ENCODE measurements at regions not wholly inside any gene's neighbourhood (a gene's known extent, or its start where the extent isn't known, plus 50 kb on each side); places are given as distances from the start of the nearest gene placed in this dataset.
"Not testable (repeated sequence)": the region's sequence is repeated elsewhere in the genome, so short reads cannot be mapped to it uniquely, and the experiment has no call there.

DNA sequence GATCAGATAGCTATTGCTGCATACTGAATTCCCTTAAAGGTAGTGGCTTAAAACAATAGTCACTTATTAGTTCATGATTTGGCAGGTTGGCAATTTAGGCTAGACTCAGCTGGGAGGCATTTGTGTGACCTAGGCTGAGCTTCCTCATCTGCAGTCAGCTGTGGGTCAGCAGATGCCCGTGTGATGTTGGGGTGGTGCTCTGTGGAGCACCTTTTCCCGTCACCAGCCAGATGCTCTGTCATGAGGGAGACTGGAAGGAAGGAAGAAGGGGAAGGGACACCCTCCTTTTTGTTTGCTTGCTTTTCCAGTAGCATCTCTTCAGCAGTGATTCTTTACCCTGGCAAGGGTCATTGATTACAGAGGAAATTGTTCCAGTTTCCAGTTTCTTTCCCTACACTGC lies 99.1 kb downstream of the NPIPB5 start:
- not testable (repeated sequence) for H2BK15ac ChIP-seq (ENCODE audit: low read depth, poor library complexity, severe bottlenecking); H2AFZ ChIP-seq (ENCODE audit: low read depth, low read length); H2BK12ac ChIP-seq (ENCODE audit: low read length in 2 of 2); H2BK5ac ChIP-seq (ENCODE audit: low read depth, low read length, poor library complexity, severe bottlenecking); H3K79me1 ChIP-seq (replicated peaks; ENCODE audit: low read length, poor library complexity, severe bottlenecking); H3K9ac ChIP-seq (ENCODE audit: low read length); H4K8ac ChIP-seq (ENCODE audit: low read length); DNase-seq; H3K4me1 ChIP-seq (ENCODE audit: control insufficient read depth, insufficient read depth, low read depth, low read length); H4K91ac ChIP-seq (ENCODE audit: low read length); H2AK5ac ChIP-seq (ENCODE audit: low read length, severe bottlenecking); H3K9me3 ChIP-seq (ENCODE audit: control insufficient read depth, low read length); H3K23ac ChIP-seq (ENCODE audit: low read length in 2 of 2); H3K27ac ChIP-seq (ENCODE audit: low read length, poor library complexity, severe bottlenecking); H3K4me3 ChIP-seq (ENCODE audit: insufficient read depth in 1 of 2, low read depth in 1 of 2, low read length in 2 of 2); H3K14ac ChIP-seq (ENCODE audit: low read length in 2 of 2); H3K4me2 ChIP-seq (ENCODE audit: low read length, poor library complexity, severe bottlenecking); H3K18ac ChIP-seq (ENCODE audit: low read depth in 1 of 2, low read length in 2 of 2); H3K4ac ChIP-seq (ENCODE audit: low read depth in 1 of 2, low read length in 2 of 2); H2BK120ac ChIP-seq (ENCODE audit: low read depth, low read length); H3K27me3 ChIP-seq (ENCODE audit: control insufficient read depth in 1 of 2, insufficient read depth in 1 of 2, low read length in 2 of 2); H3K36me3 ChIP-seq (ENCODE audit: control insufficient read depth in 1 of 2, insufficient read depth in 2 of 2, low read depth in 1 of 2, low read length in 2 of 2)
- no CpG with 5 or more reads among the region's 2 CpGs for WGBS

DNA sequence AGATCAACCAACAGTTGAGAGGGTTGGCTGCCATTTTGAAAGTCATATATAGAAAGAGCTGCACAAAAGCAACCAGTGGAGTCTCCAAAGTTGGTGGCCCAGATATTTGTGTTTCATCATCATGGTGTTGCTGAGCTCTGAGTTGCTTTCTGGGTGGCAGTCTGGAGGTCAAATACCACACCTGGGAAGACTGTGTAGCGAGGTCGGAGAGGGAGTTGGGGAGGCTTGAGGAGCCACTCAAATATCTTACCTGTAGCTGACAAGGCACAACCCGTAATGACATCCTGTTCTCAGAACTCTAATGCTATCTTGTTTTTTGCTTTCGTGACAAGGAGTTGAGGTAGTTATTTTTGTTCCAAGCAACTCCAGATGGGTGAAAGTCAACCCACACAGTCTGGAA lies 100.4 kb downstream of the NPIPB5 start:
- 94% methylated on average over 2 of the region's 4 CpGs for WGBS
- DNase-seq; H4K91ac ChIP-seq (ENCODE audit: low read length); H3K23ac ChIP-seq (ENCODE audit: low read length in 2 of 2); H3K79me1 ChIP-seq (replicated peaks; ENCODE audit: low read length, poor library complexity, severe bottlenecking); H3K4me2 ChIP-seq (ENCODE audit: low read length, poor library complexity, severe bottlenecking); H2AK5ac ChIP-seq (ENCODE audit: low read length, severe bottlenecking); H3K9me3 ChIP-seq (ENCODE audit: control insufficient read depth, low read length); H3K9ac ChIP-seq (ENCODE audit: low read length); H3K14ac ChIP-seq (ENCODE audit: low read length in 2 of 2); H2BK12ac ChIP-seq (ENCODE audit: low read length in 2 of 2); H4K8ac ChIP-seq (ENCODE audit: low read length); H3K4me3 ChIP-seq (ENCODE audit: insufficient read depth in 1 of 2, low read depth in 1 of 2, low read length in 2 of 2); H2BK15ac ChIP-seq (ENCODE audit: low read depth, poor library complexity, severe bottlenecking); H3K18ac ChIP-seq (ENCODE audit: low read depth in 1 of 2, low read length in 2 of 2); H2AFZ ChIP-seq (ENCODE audit: low read depth, low read length); H3K27me3 ChIP-seq (ENCODE audit: control insufficient read depth in 1 of 2, insufficient read depth in 1 of 2, low read length in 2 of 2); H3K4ac ChIP-seq (ENCODE audit: low read depth in 1 of 2, low read length in 2 of 2); H3K27ac ChIP-seq (ENCODE audit: low read length, poor library complexity, severe bottlenecking); H2BK5ac ChIP-seq (ENCODE audit: low read depth, low read length, poor library complexity, severe bottlenecking); H2BK120ac ChIP-seq (ENCODE audit: low read depth, low read length); H3K4me1 ChIP-seq (ENCODE audit: control insufficient read depth, insufficient read depth, low read depth, low read length); H3K36me3 ChIP-seq (ENCODE audit: control insufficient read depth in 1 of 2, insufficient read depth in 2 of 2, low read depth in 1 of 2, low read length in 2 of 2): not testable (repeated sequence)

DNA sequence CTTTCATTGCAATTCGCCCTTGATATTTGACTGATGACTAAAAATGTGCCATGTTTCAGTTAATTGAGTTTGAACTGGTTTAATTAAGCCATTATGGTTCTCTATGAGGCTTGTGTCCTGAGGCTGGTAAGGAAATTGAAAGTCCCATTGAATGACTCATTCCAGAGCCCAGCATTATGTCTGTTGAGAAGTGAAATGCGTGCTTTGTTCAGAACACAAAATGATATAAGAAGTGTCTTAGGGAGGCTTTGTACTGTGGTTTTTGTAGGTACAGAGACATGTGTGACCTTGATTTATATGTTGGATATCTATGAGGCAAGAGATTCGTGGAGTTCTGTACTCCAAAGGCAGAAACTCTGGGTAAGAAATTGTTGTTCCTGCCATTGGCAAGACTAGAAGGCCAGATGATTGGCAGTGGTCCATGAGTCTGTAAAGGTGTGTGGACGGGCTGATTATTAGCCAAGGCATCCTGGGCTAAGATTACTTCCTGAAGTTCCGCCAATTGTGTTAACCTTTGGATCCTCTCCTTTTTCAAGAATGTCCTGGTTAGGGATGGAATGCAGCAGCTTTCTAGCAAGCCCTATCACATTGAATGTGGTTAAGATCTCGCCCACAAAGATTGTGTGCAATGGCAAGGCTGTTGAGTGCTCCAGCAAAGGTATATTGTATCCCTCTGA lies 103.7 kb downstream of the NPIPB5 start:
- Histone ChIP-seq H3K79me1 (replicated peaks; ENCODE audit: low read length, poor library complexity, severe bottlenecking) (no peaks in the 10 kb centered on the region), H4K91ac (ENCODE audit: low read length) (no peak overlapping the region), H3K9ac (ENCODE audit: low read length) (no peak overlapping the region), H3K4me3 (ENCODE audit: insufficient read depth in 1 of 2, low read depth in 1 of 2, low read length in 2 of 2) (no peak overlapping the region), H3K36me3 (ENCODE audit: control insufficient read depth in 1 of 2, insufficient read depth in 2 of 2, low read depth in 1 of 2, low read length in 2 of 2) (no peaks in the 10 kb centered on the region), H2BK12ac (ENCODE audit: low read length in 2 of 2) (no peak overlapping the region), H3K4me1 (ENCODE audit: control insufficient read depth, insufficient read depth, low read depth, low read length) (no peaks in the 10 kb centered on the region), H3K4me2 (ENCODE audit: low read length, poor library complexity, severe bottlenecking) (no peak overlapping the region), H3K4ac (ENCODE audit: low read depth in 1 of 2, low read length in 2 of 2) (no peak overlapping the region), H2AK5ac (ENCODE audit: low read length, severe bottlenecking) (no peak overlapping the region), H3K23ac (ENCODE audit: low read length in 2 of 2) (no peak overlapping the region), H2BK120ac (ENCODE audit: low read depth, low read length) (no peak overlapping the region), H3K27ac (ENCODE audit: low read length, poor library complexity, severe bottlenecking) (no peak overlapping the region), H3K9me3 (ENCODE audit: control insufficient read depth, low read length) (peaks cover 3% of the 10 kb centered on the region), H2AFZ (ENCODE audit: low read depth, low read length) (no peak overlapping the region), H3K18ac (ENCODE audit: low read depth in 1 of 2, low read length in 2 of 2) (no peak overlapping the region), H2BK15ac (ENCODE audit: low read depth, poor library complexity, severe bottlenecking) (no peak overlapping the region), H4K8ac (ENCODE audit: low read length) (no peak overlapping the region), H3K14ac (ENCODE audit: low read length in 2 of 2) (no peak overlapping the region), H3K27me3 (ENCODE audit: control insufficient read depth in 1 of 2, insufficient read depth in 1 of 2, low read length in 2 of 2) (no peaks in the 10 kb centered on the region), H2BK5ac (ENCODE audit: low read depth, low read length, poor library complexity, severe bottlenecking) (no peak overlapping the region)
- WGBS: 80% methylated on average over 6 of the region's 6 CpGs
- no peak for DNase-seq

DNA sequence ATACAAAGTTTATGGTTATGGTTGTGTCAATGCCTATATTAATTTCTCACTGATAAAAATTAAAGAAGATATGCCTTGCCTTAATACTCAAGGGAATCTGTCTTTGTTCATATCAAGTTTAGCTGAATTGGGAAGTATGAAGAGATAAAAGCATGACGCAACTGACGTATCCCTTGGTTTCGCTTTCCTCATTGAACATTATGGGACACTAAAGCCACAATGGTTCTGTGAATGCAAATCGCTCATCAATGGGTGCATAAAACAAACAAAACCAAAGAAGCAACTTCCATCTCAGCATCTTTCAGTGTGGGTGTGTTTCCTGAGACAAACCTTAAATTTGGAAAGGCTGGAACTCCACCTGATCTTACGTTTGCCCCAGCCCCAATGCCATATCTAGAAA lies 108.2 kb downstream of the NPIPB5 start:
- Histone ChIP-seq H3K4me1 (ENCODE audit: control insufficient read depth, insufficient read depth, low read depth, low read length) (no peaks in the 10 kb centered on the region), H2BK15ac (ENCODE audit: low read depth, poor library complexity, severe bottlenecking) (no peak overlapping the region), H3K9ac (ENCODE audit: low read length) (no peak overlapping the region), H3K14ac (ENCODE audit: low read length in 2 of 2) (no peak overlapping the region), H3K9me3 (ENCODE audit: control insufficient read depth, low read length) (peaks cover 2% of the 10 kb centered on the region), H4K91ac (ENCODE audit: low read length) (no peak overlapping the region), H3K4me2 (ENCODE audit: low read length, poor library complexity, severe bottlenecking) (no peak overlapping the region), H2BK5ac (ENCODE audit: low read depth, low read length, poor library complexity, severe bottlenecking) (no peak overlapping the region), H3K23ac (ENCODE audit: low read length in 2 of 2) (no peak overlapping the region), H3K36me3 (ENCODE audit: control insufficient read depth in 1 of 2, insufficient read depth in 2 of 2, low read depth in 1 of 2, low read length in 2 of 2) (no peaks in the 10 kb centered on the region), H3K18ac (ENCODE audit: low read depth in 1 of 2, low read length in 2 of 2) (no peak overlapping the region), H2AFZ (ENCODE audit: low read depth, low read length) (no peak overlapping the region), H2BK120ac (ENCODE audit: low read depth, low read length) (no peak overlapping the region), H3K4ac (ENCODE audit: low read depth in 1 of 2, low read length in 2 of 2) (no peak overlapping the region), H3K27ac (ENCODE audit: low read length, poor library complexity, severe bottlenecking) (no peak overlapping the region), H2AK5ac (ENCODE audit: low read length, severe bottlenecking) (no peak overlapping the region), H3K4me3 (ENCODE audit: insufficient read depth in 1 of 2, low read depth in 1 of 2, low read length in 2 of 2) (no peak overlapping the region), H3K27me3 (ENCODE audit: control insufficient read depth in 1 of 2, insufficient read depth in 1 of 2, low read length in 2 of 2) (no peaks in the 10 kb centered on the region), H4K8ac (ENCODE audit: low read length) (no peak overlapping the region), H2BK12ac (ENCODE audit: low read length in 2 of 2) (no peak overlapping the region), H3K79me1 (replicated peaks; ENCODE audit: low read length, poor library complexity, severe bottlenecking) (no peaks in the 10 kb centered on the region)
- 91% methylated on average over 5 of the region's 5 CpGs for WGBS
- no peak for DNase-seq

Data from mesenchymal stem cell (in vitro differentiated cells and primary cell).